AG09319 (cell line): ENCODE measurements at regions not wholly inside any gene's neighbourhood (a gene's known extent, or its start where the extent isn't known, plus 50 kb on each side); places are given as distances from the start of the nearest gene placed in this dataset.

ENCODE experiments used
- DNase-seq: peaks from one replicate; pipeline ENCODE4 v3.0.0-alpha.2; 2010; ENCODE audit warnings: low read depth; ENCODE audit errors: extremely low read depth
- TF ChIP-seq, protein P1 (sequence below): IDR thresholded peaks from 2 replicates; pipeline ENCODE4 v1.5.1; 2011; ENCODE audit warnings: low read depth, mild to moderate bottlenecking, inconsistent platforms, low read length, moderate library complexity

DNA sequence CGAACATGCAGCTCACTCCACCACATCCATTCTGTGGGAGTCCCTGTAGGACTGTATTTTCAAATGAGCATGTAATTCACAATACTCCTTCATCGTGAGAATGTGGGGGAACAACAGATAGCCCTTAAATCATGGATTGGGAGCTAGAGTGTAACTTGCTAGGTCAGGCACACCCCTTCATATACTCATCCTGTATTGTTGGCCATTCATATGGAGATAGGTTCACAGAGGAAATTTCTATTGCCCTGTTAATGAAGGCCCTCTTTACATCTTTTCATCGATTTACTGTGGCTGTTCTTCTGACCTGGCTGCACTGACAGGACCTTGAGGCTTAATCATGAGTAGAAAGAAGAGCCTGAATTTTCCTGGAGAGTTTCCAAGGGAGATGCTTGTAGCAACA is 193.8 kb upstream of the DPP10 start:
- TF ChIP-seq, protein P1, sequence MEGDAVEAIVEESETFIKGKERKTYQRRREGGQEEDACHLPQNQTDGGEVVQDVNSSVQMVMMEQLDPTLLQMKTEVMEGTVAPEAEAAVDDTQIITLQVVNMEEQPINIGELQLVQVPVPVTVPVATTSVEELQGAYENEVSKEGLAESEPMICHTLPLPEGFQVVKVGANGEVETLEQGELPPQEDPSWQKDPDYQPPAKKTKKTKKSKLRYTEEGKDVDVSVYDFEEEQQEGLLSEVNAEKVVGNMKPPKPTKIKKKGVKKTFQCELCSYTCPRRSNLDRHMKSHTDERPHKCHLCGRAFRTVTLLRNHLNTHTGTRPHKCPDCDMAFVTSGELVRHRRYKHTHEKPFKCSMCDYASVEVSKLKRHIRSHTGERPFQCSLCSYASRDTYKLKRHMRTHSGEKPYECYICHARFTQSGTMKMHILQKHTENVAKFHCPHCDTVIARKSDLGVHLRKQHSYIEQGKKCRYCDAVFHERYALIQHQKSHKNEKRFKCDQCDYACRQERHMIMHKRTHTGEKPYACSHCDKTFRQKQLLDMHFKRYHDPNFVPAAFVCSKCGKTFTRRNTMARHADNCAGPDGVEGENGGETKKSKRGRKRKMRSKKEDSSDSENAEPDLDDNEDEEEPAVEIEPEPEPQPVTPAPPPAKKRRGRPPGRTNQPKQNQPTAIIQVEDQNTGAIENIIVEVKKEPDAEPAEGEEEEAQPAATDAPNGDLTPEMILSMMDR: no peak
- DNase-seq: no peak

DNA sequence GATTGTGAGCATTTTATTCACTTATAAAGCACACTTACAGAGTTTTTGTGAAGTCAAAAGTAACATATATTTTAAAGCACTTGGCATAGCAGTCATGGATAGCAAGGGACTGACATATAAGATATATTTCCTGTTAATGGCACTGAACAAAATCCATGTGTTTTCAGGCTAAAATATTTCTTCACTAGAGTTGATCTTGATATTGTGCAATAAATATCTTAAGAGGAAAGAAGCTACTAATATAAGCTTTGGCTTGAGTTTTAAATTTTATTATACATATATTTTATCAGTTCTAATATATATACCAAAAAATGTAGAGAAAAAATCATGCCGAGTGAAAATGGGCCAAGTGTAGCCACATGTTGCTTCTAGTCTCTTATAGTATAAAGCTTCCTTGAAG is 189.7 kb upstream of the DPP10 start:
- TF ChIP-seq, protein P1: no peak
- DNase-seq: no peak

DNA sequence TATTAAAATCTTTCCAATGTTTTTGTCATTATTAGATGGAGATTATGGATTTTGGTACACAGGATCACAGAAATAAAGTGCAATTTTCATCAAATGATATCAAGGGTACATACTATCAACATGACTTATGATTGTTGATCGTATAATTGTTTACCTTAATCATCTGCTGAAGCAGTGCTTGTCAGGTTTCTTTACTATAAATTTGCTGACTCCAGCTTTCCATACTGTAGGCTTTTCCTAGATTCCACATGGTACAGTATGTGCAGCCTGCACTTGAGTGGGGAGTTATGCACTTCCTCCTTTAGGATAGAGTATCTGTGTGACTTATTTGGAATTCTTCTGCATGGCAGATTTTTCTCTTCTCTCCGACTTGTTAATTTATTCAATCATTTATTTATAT is 187.6 kb upstream of the DPP10 start:
- TF ChIP-seq, protein P1: no peak
- no peak for DNase-seq

DNA sequence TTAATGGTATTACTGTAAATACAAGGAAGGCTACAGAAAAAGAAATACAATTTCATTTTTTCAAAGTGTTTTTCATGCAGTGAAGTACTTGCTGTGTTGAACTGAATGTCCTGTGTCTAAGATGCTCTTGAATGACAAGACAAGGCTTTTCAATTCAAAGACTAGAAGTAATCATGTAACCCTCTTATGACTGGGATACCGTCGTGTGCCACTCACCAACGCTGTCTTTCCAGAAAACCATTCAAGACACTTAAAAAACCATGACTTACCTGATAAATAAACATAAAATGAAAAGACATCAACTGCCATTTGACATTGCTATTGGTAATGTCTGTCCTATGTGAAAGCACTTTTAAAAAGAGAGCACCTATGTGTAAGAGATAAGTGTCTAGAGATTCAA is 183.1 kb upstream of the DPP10 start:
- TF ChIP-seq, protein P1: no peak
- no peak for DNase-seq

DNA sequence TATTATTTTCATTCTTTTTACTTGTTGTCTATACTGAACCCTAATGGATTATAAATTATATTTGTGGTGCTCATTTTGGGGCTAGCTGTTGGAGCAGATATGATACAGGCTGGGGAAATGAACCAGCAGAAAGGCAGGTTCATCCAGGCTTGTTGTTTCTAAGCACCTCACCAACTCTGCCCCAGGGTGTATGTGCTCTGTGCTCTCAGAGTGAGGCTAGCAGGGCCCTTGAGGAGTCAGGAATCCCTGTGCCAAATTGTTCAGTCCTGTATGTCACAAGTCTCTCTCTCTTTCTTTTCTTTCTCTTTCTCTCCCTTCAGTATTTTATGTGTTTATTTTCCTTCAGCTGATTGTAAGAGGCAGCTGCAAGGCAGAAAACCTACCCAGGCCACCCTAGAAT is 181.1 kb upstream of the DPP10 start:
- DNase-seq: no peak
- TF ChIP-seq, protein P1: no peak

DNA sequence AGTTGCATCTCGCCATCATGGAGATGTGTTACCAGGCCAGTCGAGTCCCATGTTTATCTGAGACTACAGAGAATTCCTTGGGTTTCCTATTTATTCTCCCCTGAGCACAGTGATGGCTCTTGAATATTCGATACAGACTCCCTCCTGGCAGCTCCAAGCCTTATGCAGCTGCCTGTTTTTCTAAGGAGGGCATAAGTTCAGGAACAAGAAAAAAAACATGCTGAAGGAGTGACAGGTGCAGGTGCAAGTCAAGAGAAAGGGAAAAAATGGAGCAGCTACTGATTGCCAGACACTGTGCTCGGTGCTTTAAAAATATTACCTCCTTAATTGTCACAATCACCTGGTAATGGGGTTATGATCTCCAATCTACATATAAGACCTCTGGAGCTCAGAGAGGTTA is 177.2 kb upstream of the DPP10 start:
- TF ChIP-seq, protein P1: no peak
- no peak for DNase-seq

DNA sequence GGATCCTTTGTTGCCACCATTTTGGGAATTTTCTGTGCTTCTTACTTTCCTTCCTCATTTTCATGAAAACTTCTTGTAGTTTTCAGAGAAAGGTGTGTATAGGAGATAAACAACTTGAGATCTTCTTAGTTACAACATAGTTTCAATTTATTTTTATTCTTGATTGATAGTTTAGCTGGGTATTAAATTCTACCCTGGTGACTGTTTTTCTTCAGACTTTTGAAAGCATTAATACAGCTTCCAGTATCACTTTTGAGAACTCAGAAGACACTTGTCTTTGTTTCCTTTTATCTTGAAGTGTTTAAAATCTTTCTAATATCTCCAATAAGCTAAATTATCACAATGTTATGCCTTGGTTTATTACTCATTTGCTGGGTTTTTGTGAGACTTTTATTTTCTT is 167.5 kb upstream of the DPP10 start:
- TF ChIP-seq, protein P1: no peak
- no peak for DNase-seq

DNA sequence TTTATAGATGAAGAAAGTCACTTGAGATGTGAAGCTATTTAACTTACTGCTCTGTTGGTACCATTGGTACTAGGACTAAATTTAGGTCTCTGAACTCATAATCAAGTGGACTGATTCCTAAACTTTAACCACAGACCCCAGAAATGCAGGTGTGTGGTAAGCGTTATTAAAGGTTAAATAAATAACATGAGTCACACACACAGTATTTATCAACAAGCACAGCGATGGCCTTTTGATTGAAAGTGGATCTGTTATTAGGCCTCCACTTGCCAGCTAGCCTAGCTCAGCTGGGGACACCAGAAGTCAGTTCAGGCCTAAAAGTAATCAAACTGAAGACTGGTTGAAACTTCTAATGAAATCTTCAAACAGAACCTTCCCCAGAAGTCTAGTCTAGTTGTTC is 161.3 kb upstream of the DPP10 start:
- DNase-seq: no peak
- TF ChIP-seq, protein P1: no peak
